ENCODE measurements at regions not wholly inside any gene's neighbourhood (a gene's known extent, or its start where the extent isn't known, plus 50 kb on each side); places are given as distances from the start of the nearest gene placed in this dataset.
A peak's percentile ranks its signal among the peaks of the same experiment; 100 is the strongest.

- TF ChIP-seq NFE2L2 (IDR thresholded peaks at IDR 0.05; ENCODE audit: low read depth, low read length): no peak
- no peak for TF ChIP-seq RCOR1 (IDR thresholded peaks at IDR 0.05; ENCODE audit: insufficient replicate concordance, low read length)
- TF ChIP-seq CEBPB (IDR thresholded peaks at IDR 0.05; ENCODE audit: low read depth, low read length): no peak
- no peak for TF ChIP-seq POLR2A (IDR thresholded peaks at IDR 0.05; ENCODE audit: low read depth, low read length)
- TF ChIP-seq FOS (IDR thresholded peaks at IDR 0.05; ENCODE audit: low read depth, low read length): no peak
- no peak for TF ChIP-seq MAFK (IDR thresholded peaks at IDR 0.05; ENCODE audit: low read depth, low read length)
- no peak for TF ChIP-seq RAD21 (IDR thresholded peaks at IDR 0.05; ENCODE audit: low read length)
- TF ChIP-seq BHLHE40 (IDR thresholded peaks at IDR 0.05; ENCODE audit: low read depth, low read length): no peak
- no peak for TF ChIP-seq MAZ (IDR thresholded peaks at IDR 0.05; ENCODE audit: borderline replicate concordance, low read depth, low read length)
- TF ChIP-seq SMC3 (IDR thresholded peaks at IDR 0.05; ENCODE audit: low read depth, low read length): no peak
- no peak for TF ChIP-seq RFX5 (IDR thresholded peaks at IDR 0.05; ENCODE audit: low read depth, low read length)
- TF ChIP-seq, protein P1, sequence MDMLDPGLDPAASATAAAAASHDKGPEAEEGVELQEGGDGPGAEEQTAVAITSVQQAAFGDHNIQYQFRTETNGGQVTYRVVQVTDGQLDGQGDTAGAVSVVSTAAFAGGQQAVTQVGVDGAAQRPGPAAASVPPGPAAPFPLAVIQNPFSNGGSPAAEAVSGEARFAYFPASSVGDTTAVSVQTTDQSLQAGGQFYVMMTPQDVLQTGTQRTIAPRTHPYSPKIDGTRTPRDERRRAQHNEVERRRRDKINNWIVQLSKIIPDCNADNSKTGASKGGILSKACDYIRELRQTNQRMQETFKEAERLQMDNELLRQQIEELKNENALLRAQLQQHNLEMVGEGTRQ (IDR thresholded peaks at IDR 0.05; ENCODE audit: low read depth, low read length): no peak
- TF ChIP-seq, protein P2, sequence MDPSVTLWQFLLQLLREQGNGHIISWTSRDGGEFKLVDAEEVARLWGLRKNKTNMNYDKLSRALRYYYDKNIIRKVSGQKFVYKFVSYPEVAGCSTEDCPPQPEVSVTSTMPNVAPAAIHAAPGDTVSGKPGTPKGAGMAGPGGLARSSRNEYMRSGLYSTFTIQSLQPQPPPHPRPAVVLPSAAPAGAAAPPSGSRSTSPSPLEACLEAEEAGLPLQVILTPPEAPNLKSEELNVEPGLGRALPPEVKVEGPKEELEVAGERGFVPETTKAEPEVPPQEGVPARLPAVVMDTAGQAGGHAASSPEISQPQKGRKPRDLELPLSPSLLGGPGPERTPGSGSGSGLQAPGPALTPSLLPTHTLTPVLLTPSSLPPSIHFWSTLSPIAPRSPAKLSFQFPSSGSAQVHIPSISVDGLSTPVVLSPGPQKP (IDR thresholded peaks at IDR 0.05; ENCODE audit: borderline replicate concordance, low read depth, low read length): no peak
- no peak for TF ChIP-seq CTCF (conservative IDR thresholded peaks at IDR 0.05; ENCODE audit: low read depth, low read length)
- TF ChIP-seq CHD1 (IDR thresholded peaks at IDR 0.05; ENCODE audit: low read depth, low read length): no peak
- TF ChIP-seq MXI1 (IDR thresholded peaks at IDR 0.05; ENCODE audit: borderline replicate concordance, low read depth, low read length): no peak
- Histone ChIP-seq H2BK5ac (ENCODE audit: low read depth, low read length, poor library complexity, severe bottlenecking) (no peak overlapping the region), H3K9ac (ENCODE audit: low read depth, low read length) (no peak overlapping the region), H2AK5ac (ENCODE audit: low read depth, low read length) (no peak overlapping the region), H4K8ac (ENCODE audit: low read depth in 2 of 2, low read length in 2 of 2) (no peak overlapping the region), H3K79me1 (ENCODE audit: low read depth in 1 of 2, low read length in 2 of 2) (no peaks in the 10 kb centered on the region), H2BK120ac (ENCODE audit: low read depth, low read length) (no peak overlapping the region), H3K27me3 (ENCODE audit: control insufficient read depth, insufficient read depth, low read length) (no peaks in the 10 kb centered on the region), H3K9me1 (ENCODE audit: insufficient read depth, low read length) (0 out of 2 replicates have a peak, but pooled peaks cover 3% of the 10 kb centered on the region), H3K14ac (replicated peaks; ENCODE audit: low read depth, low read length) (no peak overlapping the region), H3K4me3 (ENCODE audit: insufficient read depth, low read depth, low read length) (peak overlapping the region; percentile 25; the same call in 1 of the 2 replicates), H2BK15ac (ENCODE audit: low read depth, low read length) (no peak overlapping the region), H2AK9ac (replicated peaks; ENCODE audit: low read depth, low read length, poor library complexity) (no peak overlapping the region), H3K4me1 (ENCODE audit: control insufficient read depth, insufficient read depth, low read length) (no peaks in the 10 kb centered on the region), H3K4ac (ENCODE audit: low read depth, low read length) (no peak overlapping the region), H4K5ac (ENCODE audit: low read depth, low read length) (no peak overlapping the region), H2BK20ac (ENCODE audit: low read depth, low read length) (no peak overlapping the region), H3K4me2 (ENCODE audit: low read depth, low read length) (peak overlapping the region; percentile 96), H3K23ac (ENCODE audit: low read depth, low read length) (no peak overlapping the region), H3K56ac (ENCODE audit: extremely low read depth, insufficient read depth, low read length) (no peak overlapping the region), H3K36me3 (ENCODE audit: control insufficient read depth, insufficient read depth, low read length) (no peaks in the 10 kb centered on the region), H4K20me1 (ENCODE audit: insufficient read depth, low read length) (no peaks in the 10 kb centered on the region), H3K9me3 (ENCODE audit: control insufficient read depth, insufficient read depth, low read length) (no peaks in the 10 kb centered on the region), H3K27ac (ENCODE audit: insufficient read depth, low read length) (no peak overlapping the region), H3K18ac (ENCODE audit: low read depth, low read length) (no peak overlapping the region), H2AFZ (replicated peaks; ENCODE audit: low read length, poor library complexity) (no peak overlapping the region), H4K91ac (ENCODE audit: insufficient read depth, low read depth, low read length) (no peak overlapping the region)
- ChIA-PET CTCF (no interaction called here), POLR2A (ENCODE audit: unreplicated experiment) (no interaction called here)
- intact Hi-C loops (cut with micrococcal nuclease): no loop called here
- BruUV-seq (replicated peaks): no TSS peak
- DNase-seq: no peak
- dilution Hi-C loops (cut with HindIII; ENCODE audit: low sequenced_read_pairs, unreplicated experiment): no loop called here
- in situ Hi-C loops (cut with MboI; ENCODE audit: low sequenced_read_pairs): no loop called here
- no peak for ATAC-seq (ENCODE audit: low read depth)
- WGBS, 2 experiments (ENCODE audit: extremely low coverage in 2 of 2, insufficient read length in 1 of 2): 14% methylated on average over 4 of the region's 8 CpGs; no CpG with 5 or more reads in 1 of the 2 experiments
These were observed 486.7 kb upstream of the SALL1 start for GRCh38 chr16:51637770-51638094.

Measured in IMR-90 (cell line).